ENCODE measurements at regions not wholly inside any gene's neighbourhood (a gene's known extent, or its start where the extent isn't known, plus 50 kb on each side); places are given as distances from the start of the nearest gene placed in this dataset.

- no peaks in the 10 kb centered on the region for H3K27me3 ChIP-seq (ENCODE audit: insufficient read depth, low read length, poor library complexity, severe bottlenecking)
- H3K4me1 ChIP-seq (ENCODE audit: insufficient read depth, low read length, poor library complexity, severe bottlenecking) = no peaks in the 10 kb centered on the region
- H3K9ac ChIP-seq (ENCODE audit: low read depth, low read length, poor library complexity, severe bottlenecking) = no peak overlapping the region
- H3K79me2 ChIP-seq (ENCODE audit: insufficient read depth, low read length) = no peaks in the 10 kb centered on the region
- no peaks in the 10 kb centered on the region for H3F3A ChIP-seq (ENCODE audit: low read depth)
- H3K36me3 ChIP-seq (ENCODE audit: insufficient read depth, low read length) = no peaks in the 10 kb centered on the region
- TF ChIP-seq, protein P1, sequence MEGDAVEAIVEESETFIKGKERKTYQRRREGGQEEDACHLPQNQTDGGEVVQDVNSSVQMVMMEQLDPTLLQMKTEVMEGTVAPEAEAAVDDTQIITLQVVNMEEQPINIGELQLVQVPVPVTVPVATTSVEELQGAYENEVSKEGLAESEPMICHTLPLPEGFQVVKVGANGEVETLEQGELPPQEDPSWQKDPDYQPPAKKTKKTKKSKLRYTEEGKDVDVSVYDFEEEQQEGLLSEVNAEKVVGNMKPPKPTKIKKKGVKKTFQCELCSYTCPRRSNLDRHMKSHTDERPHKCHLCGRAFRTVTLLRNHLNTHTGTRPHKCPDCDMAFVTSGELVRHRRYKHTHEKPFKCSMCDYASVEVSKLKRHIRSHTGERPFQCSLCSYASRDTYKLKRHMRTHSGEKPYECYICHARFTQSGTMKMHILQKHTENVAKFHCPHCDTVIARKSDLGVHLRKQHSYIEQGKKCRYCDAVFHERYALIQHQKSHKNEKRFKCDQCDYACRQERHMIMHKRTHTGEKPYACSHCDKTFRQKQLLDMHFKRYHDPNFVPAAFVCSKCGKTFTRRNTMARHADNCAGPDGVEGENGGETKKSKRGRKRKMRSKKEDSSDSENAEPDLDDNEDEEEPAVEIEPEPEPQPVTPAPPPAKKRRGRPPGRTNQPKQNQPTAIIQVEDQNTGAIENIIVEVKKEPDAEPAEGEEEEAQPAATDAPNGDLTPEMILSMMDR (conservative IDR thresholded peaks at IDR 0.05; ENCODE audit: low read length) = no peak
- TF ChIP-seq EZH2phosphoT487 (IDR thresholded peaks at IDR 0.05; ENCODE audit: borderline replicate concordance) = no peak
- no peak overlapping the region for H2AFZ ChIP-seq (ENCODE audit: low read length)
- no peaks in the 10 kb centered on the region for H3K9me2 ChIP-seq (replicated peaks; ENCODE audit: low read depth, low read length)
- H4K20me1 ChIP-seq (ENCODE audit: insufficient read depth, low read length, poor library complexity, severe bottlenecking) = no peaks in the 10 kb centered on the region
- no peak overlapping the region for H3K4me2 ChIP-seq (ENCODE audit: low read depth, low read length, poor library complexity, severe bottlenecking)
- no peaks in the 10 kb centered on the region for H3K9me3 ChIP-seq (ENCODE audit: insufficient read depth, low read depth, low read length)
- no peak overlapping the region for H3K4me3 ChIP-seq (ENCODE audit: low read length, poor library complexity, severe bottlenecking)
These were observed 2075.8 kb downstream of the MRPL39 start for GRCh38 chr21:23531444-23531843.

- no peaks in the 10 kb centered on the region for H3K4me1 ChIP-seq (ENCODE audit: insufficient read depth, low read length, poor library complexity, severe bottlenecking)
- no peak overlapping the region for H3K4me2 ChIP-seq (ENCODE audit: low read depth, low read length, poor library complexity, severe bottlenecking)
- no peak overlapping the region for H3K4me3 ChIP-seq (ENCODE audit: low read length, poor library complexity, severe bottlenecking)
- TF ChIP-seq EZH2phosphoT487 (IDR thresholded peaks at IDR 0.05; ENCODE audit: borderline replicate concordance) = no peak
- TF ChIP-seq, protein P1 (conservative IDR thresholded peaks at IDR 0.05; ENCODE audit: low read length) = no peak
- H2AFZ ChIP-seq (ENCODE audit: low read length) = no peak overlapping the region
- no peaks in the 10 kb centered on the region for H4K20me1 ChIP-seq (ENCODE audit: insufficient read depth, low read length, poor library complexity, severe bottlenecking)
- H3K9me2 ChIP-seq (replicated peaks; ENCODE audit: low read depth, low read length) = no peaks in the 10 kb centered on the region
- H3K9ac ChIP-seq (ENCODE audit: low read depth, low read length, poor library complexity, severe bottlenecking) = no peak overlapping the region
- H3K36me3 ChIP-seq (ENCODE audit: insufficient read depth, low read length) = no peaks in the 10 kb centered on the region
- no peaks in the 10 kb centered on the region for H3F3A ChIP-seq (ENCODE audit: low read depth)
- no peaks in the 10 kb centered on the region for H3K27me3 ChIP-seq (ENCODE audit: insufficient read depth, low read length, poor library complexity, severe bottlenecking)
- no peaks in the 10 kb centered on the region for H3K79me2 ChIP-seq (ENCODE audit: insufficient read depth, low read length)
- no peaks in the 10 kb centered on the region for H3K9me3 ChIP-seq (ENCODE audit: insufficient read depth, low read depth, low read length)
These were observed 2082.6 kb downstream of the MRPL39 start for GRCh38 chr21:23524685-23525084.

GRCh38 chr21:23522751-23523150, 2084.5 kb downstream of the MRPL39 start:
- no peaks in the 10 kb centered on the region for H3K36me3 ChIP-seq (ENCODE audit: insufficient read depth, low read length)
- H3K9ac ChIP-seq (ENCODE audit: low read depth, low read length, poor library complexity, severe bottlenecking) = no peak overlapping the region
- TF ChIP-seq, protein P1 (conservative IDR thresholded peaks at IDR 0.05; ENCODE audit: low read length) = no peak
- no peak for TF ChIP-seq EZH2phosphoT487 (IDR thresholded peaks at IDR 0.05; ENCODE audit: borderline replicate concordance)
- H3K4me3 ChIP-seq (ENCODE audit: low read length, poor library complexity, severe bottlenecking) = no peak overlapping the region
- H3K4me1 ChIP-seq (ENCODE audit: insufficient read depth, low read length, poor library complexity, severe bottlenecking) = no peaks in the 10 kb centered on the region
- H3K79me2 ChIP-seq (ENCODE audit: insufficient read depth, low read length) = no peaks in the 10 kb centered on the region
- H3F3A ChIP-seq (ENCODE audit: low read depth) = no peaks in the 10 kb centered on the region
- no peaks in the 10 kb centered on the region for H4K20me1 ChIP-seq (ENCODE audit: insufficient read depth, low read length, poor library complexity, severe bottlenecking)
- no peak overlapping the region for H3K4me2 ChIP-seq (ENCODE audit: low read depth, low read length, poor library complexity, severe bottlenecking)
- no peaks in the 10 kb centered on the region for H3K9me2 ChIP-seq (replicated peaks; ENCODE audit: low read depth, low read length)
- no peak overlapping the region for H2AFZ ChIP-seq (ENCODE audit: low read length)
- H3K9me3 ChIP-seq (ENCODE audit: insufficient read depth, low read depth, low read length) = no peaks in the 10 kb centered on the region
- H3K27me3 ChIP-seq (ENCODE audit: insufficient read depth, low read length, poor library complexity, severe bottlenecking) = no peaks in the 10 kb centered on the region

All from Loucy (cell line).